Heart right ventricle (tissue), 16 donors: ENCODE measurements at regions not wholly inside any gene's neighbourhood (a gene's known extent, or its start where the extent isn't known, plus 50 kb on each side); places are given as distances from the start of the nearest gene placed in this dataset.
"Not testable (repeated sequence)": the region's sequence is repeated elsewhere in the genome, so short reads cannot be mapped to it uniquely, and the experiment has no call there.

ENCODE experiments used
- ATAC-seq, 8 donors: fragments of 200-7000 bp; cut with Tn5 transposase; one replicate each; pipeline ENCODE4 v1.9.1; 2020; ENCODE audit warnings: mild to moderate bottlenecking in 8 of 8, moderate library complexity in 8 of 8, moderate number of reproducible peaks in 1 of 8
- DNase-seq, 2 donors: peaks; one replicate each; pipeline ENCODE4 v3.0.0-alpha.2; 2020
- H3K27ac ChIP-seq, 10 donors: fragments of 200-600 bp; sonication (generic) in 2 of 10; one replicate each; pipeline versions ENCODE4 v1.5.0 to v1.8.0; 2020 to 2022; ENCODE audit warnings: mild to moderate bottlenecking in 3 of 10
- H3K27me3 ChIP-seq, 7 donors: fragments of 200-600 bp; one replicate each; pipeline ENCODE4 v1.8.0; 2021 to 2022; ENCODE audit warnings: mild to moderate bottlenecking in 2 of 7
- H3K36me3 ChIP-seq, 9 donors: fragments of 200-600 bp; sonication (generic) in 1 of 9; one replicate each; pipeline versions ENCODE4 v1.5.0 to v1.8.0; 2020 to 2022; ENCODE audit warnings: mild to moderate bottlenecking in 2 of 9
- H3K4me1 ChIP-seq, 9 donors: fragments of 200-600 bp; sonication (generic) in 1 of 9; one replicate each; pipeline versions ENCODE4 v1.5.0 to v1.8.0; 2020 to 2022; ENCODE audit warnings: mild to moderate bottlenecking in 4 of 9
- H3K4me3 ChIP-seq, 10 donors: fragments of 200-600 bp; sonication (generic) in 2 of 10; one replicate each; pipeline versions ENCODE4 v1.5.0 to v1.8.0; 2020 to 2022; ENCODE audit warnings: mild to moderate bottlenecking in 7 of 10, moderate library complexity in 2 of 10
- H3K9me3 ChIP-seq, 11 donors: fragments of 200-600 bp in 10 of 11; sonication (generic) in 2 of 11; one replicate each; pipeline versions ENCODE4 v1.5.0 to v1.8.0; 2013 to 2022; ENCODE audit warnings: mild to moderate bottlenecking in 2 of 11, control low read depth in 1 of 11, moderate library complexity in 1 of 11
- CTCF ChIP-seq, 9 donors: fragments of 200-600 bp; sonication (generic) in 2 of 9; IDR thresholded peaks; one replicate each; pipeline versions ENCODE4 v1.5.0 to v1.8.0; 2021 to 2022; ENCODE audit warnings: antibody characterized with exemption in 9 of 9, mild to moderate bottlenecking in 5 of 9, moderate library complexity in 1 of 9
- whole genome bisulfite sequencing, 2 donors: extraction: QIAGEN DNeasy Blood & Tissue Kit; methylation state at CpG; one replicate each; pipeline ENCODE4 v1.1.7; 2013; ENCODE audit warnings: inconsistent platforms in 1 of 2; 5-methylcytosine and 5-hydroxymethylcytosine counted together
- intact Hi-C, 10 donors: fragments of 100-400 bp; cut with DNase I; formaldehyde crosslinking; loops; one replicate each; pipeline versions ENCODE4 v1.11.1 to v1.14.2; 2022
- donor health status: Arrhythmogenic right ventricular cardiomyopathy.
- donor health status: ischemic (EF 13 %, LVEDD 7.1; RV severe dilation, severe dysfunction).
- donor health status: healthy with polysubstance abuse.
- donor health status: DM: no; HTN: yes; CAD: no.
- donor health status: DM: no; HTN: no; CAD: no.
- donor health status: ischemic (EF 25% LVEDD 6.9; RV normal size, moderate dysfunction).
- donor health status: ischemic (EF 25% LVEDD 5.7; RV mildly dilated, moderate dysfunction).
- donor health status: healthy.
- donor health status: DM: yes; HTN: yes; CAD: no.
- donor health status: Ischemic cardiomyopathy.
- donor health status: ischemic (EF 35%, LVEDD 5.7; RV mildly dilated, moderate dysfunction).
- donor health status: nonischemic (EF 11% LVEDD 7.7; RV severe dilation, severe dysfunction).
- donor health status: DM: yes; HTN: yes; CAD: no.
- donor health status: PGD.
- donor health status: ischemic (EF 29% LVEDD 5.4; RV normal size, mild dysfunction).
- donor health status: nonischemic (EF 23%, LVEDD 6.1; RV moderate dilation, normal function).

- DNase-seq = peak in 1 of 2 donors; percentile 28
- H3K36me3 ChIP-seq, ATAC-seq, intact Hi-C loops, H3K9me3 ChIP-seq, H3K27ac ChIP-seq, H3K4me3 ChIP-seq, H3K27me3 ChIP-seq: not testable (repeated sequence)
- 20 to 21% methylated on average over 3 of the region's 3 CpGs for WGBS, 2 donors
- peak in 1 of 9 donors; percentile 16 for TF ChIP-seq CTCF (IDR thresholded peaks at IDR 0.05)
- peaks cover 0 to 10% (median 6%) of the 10 kb centered on the region in 9 donors for H3K4me1 ChIP-seq
These were observed 1949.7 kb downstream of the FOXD4L5 start for GRCh38 chr9:63335286-63335685.

GRCh38 chr9:63334187-63334586, 1950.8 kb downstream of the FOXD4L5 start:
- Histone ChIP-seq H3K27ac (peak overlapping the region in 3 of 10 donors; percentile 53 to 54 (median 53)), H3K4me3 (peak overlapping the region in 1 of 10 donors; percentile 22)
- H3K36me3 ChIP-seq, intact Hi-C loops, H3K4me1 ChIP-seq, ATAC-seq, H3K9me3 ChIP-seq, H3K27me3 ChIP-seq: not testable (repeated sequence)
- WGBS, 2 donors = 33 to 43% methylated on average over 1 of the region's 4 CpGs
- DNase-seq = peak; percentile 45 to 77

- H3K4me1 ChIP-seq, intact Hi-C loops, ATAC-seq, H3K27me3 ChIP-seq, H3K9me3 ChIP-seq, H3K36me3 ChIP-seq: not testable (repeated sequence)
- 79 to 82% methylated on average over 2 of the region's 3 CpGs for WGBS, 2 donors
- peak overlapping the region in 1 of 10 donors; percentile 28 for H3K27ac ChIP-seq
- DNase-seq = peak in 1 of 2 donors; percentile 73
- H3K4me3 ChIP-seq = peak overlapping the region in 2 of 10 donors; percentile 13 to 22
These were observed 1951.9 kb downstream of the FOXD4L5 start for GRCh38 chr9:63333083-63333482.

- H3K36me3 ChIP-seq, H3K27ac ChIP-seq, DNase-seq, H3K4me3 ChIP-seq, H3K4me1 ChIP-seq, ATAC-seq, intact Hi-C loops, H3K27me3 ChIP-seq, H3K9me3 ChIP-seq: not testable (repeated sequence)
- 95 to 98% methylated on average over 5 of the region's 6 CpGs for WGBS, 2 donors
These were observed 1956.7 kb downstream of the FOXD4L5 start for GRCh38 chr9:63328313-63328712.

- intact Hi-C loops, H3K9me3 ChIP-seq, H3K4me1 ChIP-seq, H3K27me3 ChIP-seq, H3K4me3 ChIP-seq, ATAC-seq, H3K36me3 ChIP-seq, H3K27ac ChIP-seq, DNase-seq: not testable (repeated sequence)
- WGBS, 2 donors = 74 to 79% methylated on average over 3 of the region's 3 CpGs
These were observed 1957.8 kb downstream of the FOXD4L5 start for GRCh38 chr9:63327211-63327610.

GRCh38 chr9:63326665-63327064, 1958.3 kb downstream of the FOXD4L5 start:
- H3K27ac ChIP-seq, ATAC-seq, intact Hi-C loops, H3K27me3 ChIP-seq, H3K4me1 ChIP-seq, H3K36me3 ChIP-seq, H3K9me3 ChIP-seq, DNase-seq, H3K4me3 ChIP-seq: not testable (repeated sequence)
- 74 to 94% methylated on average over 4 to 7 of the region's 9 CpGs for WGBS, 2 donors

- ATAC-seq, H3K4me1 ChIP-seq, H3K27me3 ChIP-seq, intact Hi-C loops, H3K27ac ChIP-seq, H3K9me3 ChIP-seq, H3K4me3 ChIP-seq, H3K36me3 ChIP-seq: not testable (repeated sequence)
- WGBS, 2 donors = 48 to 65% methylated on average over 5 of the region's 5 CpGs
- DNase-seq = peak in 1 of 2 donors; percentile 21
These were observed 1959.3 kb downstream of the FOXD4L5 start for GRCh38 chr9:63325696-63326095.

GRCh38 chr9:63318093-63318492, 1966.9 kb downstream of the FOXD4L5 start:
- intact Hi-C loops, ATAC-seq: not testable (repeated sequence)
- WGBS, 2 donors = 83 to 96% methylated on average over 6 to 8 of the region's 11 CpGs

GRCh38 chr9:63315387-63315786, 1969.6 kb downstream of the FOXD4L5 start:
- DNase-seq, H3K9me3 ChIP-seq, H3K27me3 ChIP-seq, H3K4me3 ChIP-seq, H3K27ac ChIP-seq, ATAC-seq, H3K36me3 ChIP-seq, intact Hi-C loops, H3K4me1 ChIP-seq: not testable (repeated sequence)
- 93% methylated on average over 6 of the region's 8 CpGs for WGBS, 2 donors

More at GRCh38 chr9:63318093-63318492, 1966.9 kb downstream of the FOXD4L5 start:
- not testable (repeated sequence) for H3K27me3 ChIP-seq, H3K4me3 ChIP-seq, H3K4me1 ChIP-seq, H3K9me3 ChIP-seq, H3K27ac ChIP-seq, H3K36me3 ChIP-seq, DNase-seq

GRCh38 chr9:63296848-63297247, 1988.2 kb downstream of the FOXD4L5 start:
- H3K4me3 ChIP-seq, H3K4me1 ChIP-seq, intact Hi-C loops, H3K9me3 ChIP-seq, H3K27ac ChIP-seq, ATAC-seq, H3K27me3 ChIP-seq, DNase-seq, H3K36me3 ChIP-seq: not testable (repeated sequence)
- 88 to 91% methylated on average over 9 of the region's 14 CpGs for WGBS, 2 donors

- H3K4me1 ChIP-seq, H3K27ac ChIP-seq, H3K4me3 ChIP-seq, H3K36me3 ChIP-seq, intact Hi-C loops, ATAC-seq, H3K9me3 ChIP-seq, DNase-seq, H3K27me3 ChIP-seq: not testable (repeated sequence)
- WGBS, 2 donors = 81 to 93% methylated on average over 16 to 18 of the region's 27 CpGs
These were observed 1988.6 kb downstream of the FOXD4L5 start for GRCh38 chr9:63296366-63296765.
